ENCODE measurements at regions not wholly inside any gene's neighbourhood (a gene's known extent, or its start where the extent isn't known, plus 50 kb on each side); places are given as distances from the start of the nearest gene placed in this dataset.

DNA sequence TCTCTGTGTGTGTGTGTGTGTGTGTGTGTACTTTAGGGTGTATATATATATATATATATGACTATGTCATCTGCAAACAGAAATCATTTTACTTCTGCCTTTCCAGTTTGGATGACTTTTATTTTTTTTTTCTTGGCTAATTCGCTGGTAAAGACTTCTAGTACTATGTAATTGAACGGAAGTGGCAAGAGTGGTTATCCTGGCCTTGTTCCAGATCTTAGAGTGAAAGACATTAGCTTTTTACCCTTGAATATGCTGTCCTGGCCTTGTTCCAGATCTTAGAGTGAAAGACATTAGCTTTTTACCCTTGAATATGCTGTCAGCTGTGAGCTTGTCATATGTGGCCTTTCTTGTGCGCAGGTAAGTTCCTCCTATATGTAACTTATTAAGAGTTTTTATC is 72.7 kb upstream of the MYOCD start:
- TF ChIP-seq EZH2 (IDR thresholded peaks at IDR 0.05), result no peak
- TF ChIP-seq, protein P1, sequence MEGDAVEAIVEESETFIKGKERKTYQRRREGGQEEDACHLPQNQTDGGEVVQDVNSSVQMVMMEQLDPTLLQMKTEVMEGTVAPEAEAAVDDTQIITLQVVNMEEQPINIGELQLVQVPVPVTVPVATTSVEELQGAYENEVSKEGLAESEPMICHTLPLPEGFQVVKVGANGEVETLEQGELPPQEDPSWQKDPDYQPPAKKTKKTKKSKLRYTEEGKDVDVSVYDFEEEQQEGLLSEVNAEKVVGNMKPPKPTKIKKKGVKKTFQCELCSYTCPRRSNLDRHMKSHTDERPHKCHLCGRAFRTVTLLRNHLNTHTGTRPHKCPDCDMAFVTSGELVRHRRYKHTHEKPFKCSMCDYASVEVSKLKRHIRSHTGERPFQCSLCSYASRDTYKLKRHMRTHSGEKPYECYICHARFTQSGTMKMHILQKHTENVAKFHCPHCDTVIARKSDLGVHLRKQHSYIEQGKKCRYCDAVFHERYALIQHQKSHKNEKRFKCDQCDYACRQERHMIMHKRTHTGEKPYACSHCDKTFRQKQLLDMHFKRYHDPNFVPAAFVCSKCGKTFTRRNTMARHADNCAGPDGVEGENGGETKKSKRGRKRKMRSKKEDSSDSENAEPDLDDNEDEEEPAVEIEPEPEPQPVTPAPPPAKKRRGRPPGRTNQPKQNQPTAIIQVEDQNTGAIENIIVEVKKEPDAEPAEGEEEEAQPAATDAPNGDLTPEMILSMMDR (IDR thresholded peaks at IDR 0.05), result no peak

Measured in neural progenitor cell (in vitro differentiated cells).